Stimulated activated CD8-positive, alpha-beta memory T cell treated with anti-CD3 and anti-CD28 coated beads, Interleukin-7, amount 100 ng/mL, for 24 hours (primary cell): ENCODE measurements at regions not wholly inside any gene's neighbourhood (a gene's known extent, or its start where the extent isn't known, plus 50 kb on each side); places are given as distances from the start of the nearest gene placed in this dataset.
"Not testable (repeated sequence)": the region's sequence is repeated elsewhere in the genome, so short reads cannot be mapped to it uniquely, and the experiment has no call there.

Experiments
- DNase-seq: peaks from one replicate; pipeline ENCODE4 v3.0.0-alpha.2; 2020; ENCODE audit warnings: low read depth

DNA sequence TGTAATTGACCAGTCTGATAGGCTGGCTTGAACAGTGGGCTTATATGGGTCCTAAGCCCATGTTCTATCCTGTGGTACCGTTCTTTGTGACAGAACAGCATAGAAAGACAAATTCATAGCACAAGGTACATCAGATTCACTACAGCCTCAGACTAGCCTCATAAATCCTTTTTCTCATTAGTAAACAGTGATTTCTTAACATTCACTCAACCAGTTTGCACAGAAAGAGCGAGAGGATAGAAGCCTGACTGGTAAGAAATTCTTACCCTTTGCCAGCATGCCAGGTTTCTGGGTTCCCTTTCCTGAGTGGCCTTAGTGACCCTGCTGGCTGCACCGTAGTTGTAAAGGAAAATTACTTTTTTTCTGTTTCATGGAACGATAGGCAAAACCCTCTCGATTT is 412.1 kb downstream of the SH2D4B start:
- no peak for DNase-seq

- no peak for DNase-seq
Measured at GRCh38 chr10:80952436-80952835, 414.7 kb downstream of the SH2D4B start.

DNA sequence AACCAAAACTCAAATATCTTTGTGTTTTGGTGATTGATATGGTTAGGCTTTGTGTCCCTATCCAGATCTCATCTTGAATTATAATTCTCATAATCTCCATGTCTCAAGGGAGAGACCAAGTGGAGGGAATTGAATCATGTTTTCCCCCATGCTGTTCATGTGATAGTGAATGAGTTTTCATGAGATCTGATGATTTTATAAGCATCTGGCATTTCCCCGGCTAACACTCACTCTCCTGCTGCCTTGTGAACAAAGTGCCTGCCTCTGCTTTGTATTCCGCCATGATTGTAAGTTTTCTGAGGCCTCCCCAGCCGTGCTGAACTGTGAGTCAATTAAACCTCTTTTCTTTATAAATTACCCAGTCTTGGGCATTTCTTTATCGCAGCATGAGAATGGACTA is 419.5 kb downstream of the SH2D4B start:
- DNase-seq, result no peak

GRCh38 chr10:80964179-80964578 is 426.5 kb downstream of the SH2D4B start:
- DNase-seq, result no peak

DNA sequence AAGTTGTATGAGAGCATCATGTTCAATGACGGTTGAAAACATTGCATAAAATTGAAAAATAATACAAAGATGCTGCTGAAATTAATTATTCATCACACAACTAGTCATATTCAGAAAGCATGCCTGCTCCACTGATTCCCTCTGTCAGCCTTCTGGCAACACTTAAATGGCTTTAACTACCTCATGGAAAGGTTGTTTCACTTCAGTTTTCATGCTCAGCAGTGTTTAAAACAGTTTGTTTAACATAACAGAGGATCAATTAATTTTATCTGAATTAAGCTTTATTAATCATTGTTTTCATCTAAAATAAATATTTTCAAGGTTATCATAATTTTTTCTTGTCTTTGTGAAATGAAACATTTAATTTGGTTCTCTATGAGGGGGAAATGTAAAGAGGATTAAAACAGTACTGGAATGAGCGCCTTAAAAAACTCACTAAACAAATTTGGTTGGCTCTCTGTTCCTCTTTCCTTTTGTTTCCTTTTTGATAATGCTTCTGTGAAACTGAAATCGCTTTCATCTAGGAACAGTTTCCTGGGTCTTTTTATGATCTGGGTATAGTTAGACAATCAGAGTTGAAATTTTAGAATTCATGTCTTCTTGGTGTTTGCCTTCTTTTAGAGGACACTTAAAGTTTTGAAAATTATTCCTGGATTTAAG is 427.4 kb downstream of the SH2D4B start:
- DNase-seq, result no peak

GRCh38 chr10:80966326-80966986 is 428.8 kb downstream of the SH2D4B start:
- no peak for DNase-seq

DNA sequence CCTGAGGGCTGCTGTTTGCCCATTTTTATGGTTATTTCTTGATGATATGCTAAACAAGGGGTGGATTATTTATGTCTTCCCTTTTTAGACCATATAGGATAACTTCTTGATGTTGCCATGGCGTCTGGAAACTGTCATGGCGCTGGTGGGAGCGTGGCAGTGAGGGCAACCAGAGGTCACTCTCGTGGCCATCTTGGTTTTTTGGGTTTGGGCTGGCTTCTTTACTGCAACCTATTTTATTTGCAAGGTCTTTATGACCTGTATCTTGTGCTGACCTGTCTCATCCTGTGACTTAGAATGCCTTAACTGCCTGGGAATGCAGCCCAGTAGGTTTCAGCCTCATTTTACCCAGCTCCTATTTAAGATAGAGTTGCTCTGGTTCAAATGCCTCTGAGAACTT is 429.7 kb downstream of the SH2D4B start:
- not testable (repeated sequence) for DNase-seq

DNA sequence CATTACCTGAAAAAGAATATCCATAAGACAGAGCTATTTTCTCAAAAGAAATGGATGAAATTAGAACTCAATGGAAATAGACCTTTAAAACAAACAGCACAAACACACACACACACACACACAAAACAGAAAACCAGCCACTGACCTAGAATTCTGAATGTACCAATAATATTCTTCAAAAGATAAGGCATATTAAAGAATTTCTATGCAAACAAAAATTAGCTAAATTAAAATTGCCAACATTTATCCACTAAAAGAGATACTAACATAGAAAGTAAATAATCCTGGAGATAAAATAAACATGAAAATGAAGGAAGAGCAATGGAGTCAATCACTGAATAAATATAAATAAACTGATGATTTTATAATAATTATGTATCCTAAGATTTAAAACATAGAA is 431.2 kb downstream of the SH2D4B start:
- no peak for DNase-seq

DNA sequence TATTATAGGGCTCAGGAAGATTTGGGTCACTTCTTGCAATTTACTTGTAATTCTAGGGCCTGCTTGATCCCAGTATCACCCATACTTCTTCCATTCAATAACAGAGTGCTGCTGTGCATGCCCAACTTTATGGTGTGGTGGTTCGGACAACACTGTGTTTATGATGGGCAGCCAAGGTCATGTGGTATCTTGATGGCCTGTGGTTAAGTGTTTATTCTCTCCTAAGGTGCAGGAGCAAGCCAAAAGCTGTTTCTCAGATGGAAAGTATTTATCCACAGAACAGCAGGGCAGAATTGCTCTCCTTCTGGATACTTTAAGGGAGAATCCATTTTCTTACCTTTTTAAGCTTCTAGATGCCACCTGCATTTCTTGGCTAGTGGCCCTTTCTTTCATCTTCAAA is 433.8 kb downstream of the SH2D4B start:
- no peak for DNase-seq

GRCh38 chr10:80976658-80977057 is 439.0 kb downstream of the SH2D4B start:
- DNase-seq, result no peak

- no peak for DNase-seq
Measured at GRCh38 chr10:80985102-80985501, 447.4 kb downstream of the SH2D4B start.

DNA sequence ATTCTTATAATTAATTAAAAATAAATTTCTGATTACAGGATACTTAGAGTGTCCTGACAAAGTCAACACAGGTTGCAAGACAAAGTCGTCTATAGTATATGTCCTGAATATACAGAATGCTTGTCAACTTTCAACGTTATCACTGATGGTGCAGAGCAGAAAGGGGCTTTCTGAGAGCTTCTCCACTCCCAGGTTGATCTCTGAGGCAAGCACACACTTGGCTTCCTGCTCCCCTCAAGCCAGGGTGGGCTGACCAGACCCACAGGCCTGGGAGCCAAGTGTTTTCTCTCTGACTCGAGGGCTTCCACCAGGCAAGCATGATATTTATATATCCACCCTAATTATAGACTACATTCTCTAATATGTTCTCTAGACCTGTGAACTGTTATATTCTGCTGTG is 448.9 kb downstream of the SH2D4B start:
- no peak for DNase-seq

DNA sequence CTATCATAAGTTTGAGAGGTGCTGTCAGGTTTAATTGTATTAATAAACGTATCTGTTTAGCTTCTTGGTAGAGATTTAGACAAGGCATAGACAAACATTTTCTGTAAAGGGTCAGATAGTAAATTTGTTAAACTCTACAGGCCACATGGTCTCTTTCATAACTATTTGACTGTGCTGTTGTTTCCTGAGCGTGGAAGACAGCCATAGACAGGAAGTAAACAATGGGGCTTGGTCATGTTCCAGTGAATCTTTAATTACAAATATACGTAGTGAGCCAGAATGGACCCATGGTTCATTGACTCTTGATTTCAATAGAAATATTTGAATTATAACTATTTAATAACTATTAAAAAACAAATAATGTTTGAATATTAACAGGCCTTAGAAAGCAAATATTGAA is 451.1 kb downstream of the SH2D4B start:
- DNase-seq, result no peak

DNA sequence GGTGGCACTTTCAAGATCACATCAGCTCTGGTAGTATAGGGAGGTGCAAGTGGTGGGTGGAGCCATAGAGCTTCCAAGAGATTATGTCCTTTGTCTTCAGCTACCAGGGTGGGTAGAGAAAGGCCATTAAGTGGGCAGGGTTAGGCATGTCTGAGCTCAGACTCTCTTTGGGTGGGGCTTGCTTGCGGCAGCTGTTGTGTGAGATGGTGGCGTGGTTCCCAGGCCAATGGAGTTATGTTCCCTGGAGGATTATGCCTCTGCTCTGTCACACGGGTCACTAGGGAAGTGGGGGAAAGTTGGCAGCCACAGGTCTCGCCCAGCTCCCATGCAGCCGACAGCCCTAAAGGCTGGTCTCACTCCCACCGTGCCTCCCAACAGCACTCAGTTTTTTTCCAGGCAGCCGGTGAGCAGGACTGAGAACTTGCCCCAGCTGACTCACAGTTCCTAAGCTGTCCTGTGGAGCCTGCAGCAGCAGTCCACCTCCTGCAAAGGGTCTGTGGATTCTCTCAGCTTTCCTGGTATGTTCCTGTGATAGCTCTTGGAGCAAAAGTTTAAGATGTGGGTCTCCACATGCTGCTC is 459.0 kb downstream of the SH2D4B start:
- DNase-seq, result no peak

- DNase-seq, result no peak
Measured at GRCh38 chr10:81000781-81001180, 463.1 kb downstream of the SH2D4B start.

DNA sequence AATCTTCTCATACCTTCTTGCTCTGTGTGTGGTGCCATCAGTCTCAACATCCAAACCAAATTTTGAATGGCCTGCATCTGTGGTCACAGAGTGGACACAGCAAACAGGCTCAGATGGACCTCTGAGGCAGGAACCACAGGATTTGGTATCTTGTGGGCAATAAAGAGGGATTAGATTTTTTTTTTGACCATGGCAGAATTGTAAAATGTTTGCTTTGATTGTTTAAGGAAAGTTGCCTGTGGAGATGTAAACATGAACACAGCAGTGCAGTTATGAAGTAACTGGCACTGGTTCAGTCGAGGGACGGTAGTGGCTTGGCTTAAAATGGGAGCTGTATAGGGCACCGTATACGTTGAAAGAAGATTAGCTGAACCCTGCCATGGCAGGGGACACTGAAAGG is 464.7 kb downstream of the SH2D4B start:
- DNase-seq, result no peak

DNA sequence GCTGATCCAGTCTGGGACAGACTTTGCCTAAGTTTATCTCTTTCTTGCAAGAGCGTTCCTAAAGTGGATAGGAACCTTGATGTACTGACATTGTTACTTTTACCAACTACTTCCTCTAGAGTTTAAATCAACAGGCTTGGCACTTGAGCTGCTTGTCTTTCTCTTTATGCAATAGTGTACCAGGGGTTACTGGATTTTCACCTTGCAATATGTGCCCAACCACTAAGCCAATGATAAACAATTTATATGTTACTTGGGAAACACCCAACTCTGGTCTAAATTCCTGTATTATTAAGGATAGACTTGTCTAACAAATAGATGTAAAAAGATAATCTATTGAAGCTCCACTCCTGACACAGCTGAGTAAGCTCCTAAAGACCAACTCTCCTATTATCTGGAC is 470.2 kb downstream of the SH2D4B start:
- no peak for DNase-seq

DNA sequence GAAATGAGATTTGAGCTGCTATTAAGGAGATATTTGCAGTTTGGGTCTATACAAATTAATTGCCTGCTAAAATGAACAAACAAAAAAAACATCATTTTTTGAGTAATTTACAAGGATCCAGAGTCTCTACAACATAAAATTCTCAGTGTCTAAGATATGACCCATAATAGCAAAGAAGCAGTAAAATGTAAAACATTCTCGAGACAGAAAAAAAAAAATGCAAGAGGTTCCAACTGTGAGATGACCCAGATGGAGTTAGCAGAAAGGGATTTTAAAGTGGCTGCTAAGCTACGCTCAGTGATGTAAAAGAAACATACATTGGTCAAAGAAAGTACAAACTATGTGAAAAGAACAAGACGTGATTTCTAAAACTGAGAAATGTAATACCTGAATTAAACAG is 471.0 kb downstream of the SH2D4B start:
- no peak for DNase-seq

DNA sequence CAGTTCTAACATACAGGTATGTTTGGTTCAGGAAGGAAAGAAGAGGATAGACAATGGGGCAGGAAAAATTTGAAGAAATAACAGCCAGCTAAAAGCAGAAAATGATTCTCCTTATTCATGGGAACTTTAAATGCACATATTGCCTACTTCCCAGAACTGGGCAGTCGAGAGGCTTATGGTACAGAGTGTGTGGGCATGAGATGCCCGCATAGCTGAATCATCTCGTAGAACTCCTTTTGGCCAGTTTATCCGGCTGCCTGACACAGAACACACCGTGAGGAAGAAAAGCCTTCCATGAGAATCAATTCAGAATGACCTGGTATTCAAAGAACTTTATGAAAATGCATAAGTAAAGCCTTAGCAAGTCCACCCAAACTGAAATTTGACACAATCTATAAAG is 471.6 kb downstream of the SH2D4B start:
- DNase-seq, result no peak

GRCh38 chr10:81013771-81014170 is 476.1 kb downstream of the SH2D4B start:
- no peak for DNase-seq

GRCh38 chr10:81019029-81019890 is 481.6 kb downstream of the SH2D4B start:
- no peak for DNase-seq

GRCh38 chr10:81021428-81022129 is 483.9 kb downstream of the SH2D4B start:
- DNase-seq, result no peak
